IMR-90 (cell line): ENCODE measurements at regions not wholly inside any gene's neighbourhood (a gene's known extent, or its start where the extent isn't known, plus 50 kb on each side); places are given as distances from the start of the nearest gene placed in this dataset.

Experiments
- ATAC-seq: fragments of 200-7000 bp; cut with Tn5 transposase; 2 replicates; pipeline ENCODE4 v1.9.1; 2020; ENCODE audit warnings: low read depth, mild to moderate bottlenecking, moderate library complexity
- BruUV-seq: library from RNA; stranded (reverse); fragments of 400-500 nt; replicated peaks from 2 replicates; lab custom pipeline; 2021; lab: Mats Ljungman, UMichigan
- CTCF ChIA-PET: fragments of 300-600 bp; formaldehyde crosslinking; extraction: SDS; loops from one replicate; lab custom pipeline; 2021; ENCODE audit warnings: antibody characterized with exemption; lab: Yijun Ruan, JAX
- POLR2A ChIA-PET: fragments of 300-600 bp; sonication (Branson Sonifier 250); formaldehyde crosslinking; loops from one replicate; lab custom pipeline; 2022; ENCODE audit warnings: antibody characterized with exemption; ENCODE audit not compliant: unreplicated experiment; lab: Charles Lee
- DNase-seq: peaks from one replicate; pipeline ENCODE4 v3.0.0; 2013
- H2AFZ ChIP-seq: replicated peaks from 2 replicates; pipeline ENCODE3; 2013; ENCODE audit warnings: low read length, mild to moderate bottlenecking; ENCODE audit not compliant: poor library complexity
- H2AK5ac ChIP-seq: 2 replicates; pipeline ENCODE4 v1.6.1; 2013; ENCODE audit warnings: low read depth, low read length, inconsistent platforms
- H2AK9ac ChIP-seq: replicated peaks from 2 replicates; pipeline ENCODE3; 2013; ENCODE audit warnings: mild to moderate bottlenecking, low read depth, low read length, moderate library complexity; ENCODE audit not compliant: poor library complexity
- H2BK120ac ChIP-seq: 2 replicates; pipeline ENCODE4 v1.6.1; 2013; ENCODE audit warnings: low read depth, low read length, inconsistent platforms
- H2BK15ac ChIP-seq: 3 replicates; pipeline ENCODE4 v1.6.1; 2013; ENCODE audit warnings: low read depth, low read length, inconsistent platforms
- H2BK20ac ChIP-seq: 2 replicates; pipeline ENCODE4 v1.6.1; 2013; ENCODE audit warnings: low read depth, mild to moderate bottlenecking, inconsistent platforms, low read length, moderate library complexity
- H2BK5ac ChIP-seq: 2 replicates; pipeline ENCODE4 v1.6.1; 2013; ENCODE audit warnings: mild to moderate bottlenecking, low read depth, low read length, inconsistent platforms; ENCODE audit not compliant: poor library complexity, severe bottlenecking
- H3K14ac ChIP-seq: replicated peaks from 2 replicates; pipeline ENCODE4 v1.6.1; 2013; ENCODE audit warnings: low read depth, low read length, inconsistent platforms
- H3K18ac ChIP-seq: 2 replicates; pipeline ENCODE4 v1.6.1; 2013; ENCODE audit warnings: low read depth, low read length, control low read depth
- H3K23ac ChIP-seq: 2 replicates; pipeline ENCODE4 v1.6.1; 2013; ENCODE audit warnings: low read depth, low read length, inconsistent platforms
- H3K27ac ChIP-seq: 2 replicates; pipeline ENCODE4 v1.5.1; 2013; ENCODE audit warnings: mild to moderate bottlenecking, control low read depth, low read length; ENCODE audit not compliant: insufficient read depth
- H3K27me3 ChIP-seq: 2 replicates; pipeline ENCODE4 v1.6.1; 2013; ENCODE audit warnings: low read length; ENCODE audit not compliant: control insufficient read depth, insufficient read depth
- H3K36me3 ChIP-seq: 2 replicates; pipeline ENCODE4 v1.6.1; 2013; ENCODE audit warnings: low read length, mixed read lengths; ENCODE audit not compliant: control insufficient read depth, insufficient read depth
- H3K4ac ChIP-seq: 2 replicates; pipeline ENCODE4 v1.6.1; 2013; ENCODE audit warnings: low read depth, low read length, inconsistent platforms
- H3K4me1 ChIP-seq: 2 replicates; pipeline ENCODE4 v1.6.1; 2013; ENCODE audit warnings: low read length, mixed read lengths; ENCODE audit not compliant: control insufficient read depth, insufficient read depth
- H3K4me2 ChIP-seq: 2 replicates; pipeline ENCODE4 v1.6.1; 2013; ENCODE audit warnings: low read depth, mild to moderate bottlenecking, control low read depth, low read length, moderate library complexity
- H3K4me3 ChIP-seq: 2 replicates; pipeline ENCODE4 v1.5.1; 2013; ENCODE audit warnings: low read depth, mild to moderate bottlenecking, control low read depth, low read length, moderate library complexity; ENCODE audit not compliant: insufficient read depth
- H3K56ac ChIP-seq: 2 replicates; pipeline ENCODE4 v1.6.1; 2013; ENCODE audit warnings: low read length, inconsistent platforms; ENCODE audit not compliant: insufficient read depth; ENCODE audit errors: extremely low read depth
- H3K79me1 ChIP-seq, 2 experiments: 2 replicates each; pipeline ENCODE4 v1.6.1; 2013; ENCODE audit warnings: low read length in 2 of 2, inconsistent platforms in 1 of 2, low read depth in 1 of 2
- H3K9ac ChIP-seq: 2 replicates; pipeline ENCODE4 v1.6.1; 2013; ENCODE audit warnings: low read depth, low read length, control low read depth
- H3K9me1 ChIP-seq: 2 replicates; pipeline ENCODE4 v1.6.1; 2013; ENCODE audit warnings: low read length, inconsistent platforms; ENCODE audit not compliant: insufficient read depth
- H3K9me3 ChIP-seq: 2 replicates; pipeline ENCODE4 v1.6.1; 2013; ENCODE audit warnings: low read length; ENCODE audit not compliant: control insufficient read depth, insufficient read depth
- H4K20me1 ChIP-seq: 2 replicates; pipeline ENCODE4 v1.6.1; 2013; ENCODE audit warnings: low read length, inconsistent platforms; ENCODE audit not compliant: insufficient read depth
- H4K5ac ChIP-seq: 2 replicates; pipeline ENCODE4 v1.6.1; 2013; ENCODE audit warnings: mild to moderate bottlenecking, low read depth, low read length, control low read depth
- H4K8ac ChIP-seq, 2 experiments: 2 replicates each; pipeline ENCODE4 v1.6.1; 2013; ENCODE audit warnings: low read depth in 2 of 2, low read length in 2 of 2, control low read depth in 1 of 2, inconsistent platforms in 1 of 2
- H4K91ac ChIP-seq: 2 replicates; pipeline ENCODE4 v1.6.1; 2013; ENCODE audit warnings: low read depth, low read length, inconsistent platforms; ENCODE audit not compliant: insufficient read depth
- BHLHE40 ChIP-seq: fragments of 150-350 bp; IDR thresholded peaks from 2 replicates; pipeline ENCODE4 v1.6.1; 2016; ENCODE audit warnings: mild to moderate bottlenecking, low read depth, low read length
- CEBPB ChIP-seq: IDR thresholded peaks from 2 replicates; pipeline ENCODE4 v1.6.1; 2012; ENCODE audit warnings: low read depth, low read length, improper control_type of control experiment
- CHD1 ChIP-seq: IDR thresholded peaks from 2 replicates; pipeline ENCODE4 v1.6.1; 2012; ENCODE audit warnings: low read depth, low read length, improper control_type of control experiment
- CTCF ChIP-seq: conservative IDR thresholded peaks from 2 replicates; pipeline ENCODE4 v1.5.1; 2012; ENCODE audit warnings: mild to moderate bottlenecking, low read depth, low read length, improper control_type of control experiment
- NFE2L2 ChIP-seq: fragments of 150-350 bp; IDR thresholded peaks from 2 replicates; pipeline ENCODE4 v1.6.1; 2016; ENCODE audit warnings: low read depth, mild to moderate bottlenecking, low read length
- POLR2A ChIP-seq: IDR thresholded peaks from 2 replicates; pipeline ENCODE4 v1.6.1; 2012; ENCODE audit warnings: mild to moderate bottlenecking, low read depth, low read length
- RFX5 ChIP-seq: IDR thresholded peaks from 2 replicates; pipeline ENCODE4 v1.8.0; 2012; ENCODE audit warnings: low read depth, mild to moderate bottlenecking, low read length, moderate library complexity
- SMC3 ChIP-seq: fragments of 150-350 bp; IDR thresholded peaks from 2 replicates; pipeline ENCODE4 v1.6.1; 2016; ENCODE audit warnings: low read depth, mild to moderate bottlenecking, antibody characterized with exemption, low read length, moderate library complexity
- WGBS, 2 experiments: methylation state at CpG; one replicate each; pipeline versions ENCODE4 v1.1.5 to v1.1.7; 2013; ENCODE audit warnings: missing lambda C conversion rate in 2 of 2; ENCODE audit not compliant: insufficient read length in 1 of 2; ENCODE audit errors: extremely low coverage in 2 of 2; 5-methylcytosine and 5-hydroxymethylcytosine counted together
- dilution Hi-C: fragments of 300-500 bp; cut with HindIII; formaldehyde crosslinking; loops from one replicate; pipeline ENCODE4 v1.14.3; 2018; ENCODE audit warnings: low sequenced_read_pairs; ENCODE audit not compliant: unreplicated experiment
- in situ Hi-C: fragments of 300-500 bp; cut with MboI; formaldehyde crosslinking; loops from 3 replicates; pipeline ENCODE4 v1.14.3; 2019; ENCODE audit warnings: low sequenced_read_pairs, inconsistent platforms, mixed read lengths
- intact Hi-C: fragments of 100-400 bp; cut with micrococcal nuclease; formaldehyde crosslinking; loops from 2 replicates; pipeline ENCODE4 v1.10.0; 2022

GRCh38 chr11:29490938-29491337 lies 525.9 kb downstream of the KCNA4 start:
- H2BK120ac ChIP-seq: no peak overlapping the region
- no peak overlapping the region for H2AFZ ChIP-seq
- H3K79me1 ChIP-seq: no peaks in the 10 kb centered on the region
- dilution Hi-C loops: no loop called here
- H2AK5ac ChIP-seq: no peak overlapping the region
- ChIA-PET POLR2A (no interaction called here), CTCF (no interaction called here)
- H3K9me1 ChIP-seq: no peaks in the 10 kb centered on the region
- no peak overlapping the region for H4K91ac ChIP-seq
- H3K14ac ChIP-seq: no peak overlapping the region
- intact Hi-C loops: no loop called here
- H4K8ac ChIP-seq: no peak overlapping the region
- no peak for DNase-seq
- in situ Hi-C loops: no loop called here
- no peak for ATAC-seq
- no peak overlapping the region for H2AK9ac ChIP-seq
- H3K4me1 ChIP-seq: no peaks in the 10 kb centered on the region
- no peak overlapping the region for H4K5ac ChIP-seq
- no peak overlapping the region for H2BK5ac ChIP-seq
- H3K27ac ChIP-seq: no peak overlapping the region
- H3K9ac ChIP-seq: no peak overlapping the region
- no peak overlapping the region for H3K18ac ChIP-seq
- H4K20me1 ChIP-seq: no peaks in the 10 kb centered on the region
- H3K4me2 ChIP-seq: no peak overlapping the region
- no peak overlapping the region for H3K4ac ChIP-seq
- no peak overlapping the region for H3K4me3 ChIP-seq
- no peak overlapping the region for H2BK20ac ChIP-seq
- no peak for TF ChIP-seq BHLHE40
- TF ChIP-seq CEBPB: no peak
- TF ChIP-seq POLR2A: no peak
- TF ChIP-seq CTCF: no peak
- no peak for TF ChIP-seq SMC3
- TF ChIP-seq RFX5: no peak
- TF ChIP-seq CHD1: no peak
- TF ChIP-seq NFE2L2: no peak
- no CpG with 5 or more reads among the region's 1 CpG for WGBS, 2 experiments
- H2BK15ac ChIP-seq: no peak overlapping the region
- BruUV-seq: no TSS peak
- H3K56ac ChIP-seq: no peak overlapping the region
- no peaks in the 10 kb centered on the region for H3K9me3 ChIP-seq
- no peaks in the 10 kb centered on the region for H3K36me3 ChIP-seq
- H3K23ac ChIP-seq: no peak overlapping the region
- H3K27me3 ChIP-seq: no peaks in the 10 kb centered on the region
